C1 segment of cervical spinal cord (tissue), 14 donors: ENCODE measurements at regions not wholly inside any gene's neighbourhood (a gene's known extent, or its start where the extent isn't known, plus 50 kb on each side); places are given as distances from the start of the nearest gene placed in this dataset.
"Not testable (repeated sequence)": the region's sequence is repeated elsewhere in the genome, so short reads cannot be mapped to it uniquely, and the experiment has no call there.

Source experiments
- DNase-seq, 14 donors: peaks; one replicate each; lab custom pipeline; 2025; lab: John Stamatoyannopoulos, UW

DNA sequence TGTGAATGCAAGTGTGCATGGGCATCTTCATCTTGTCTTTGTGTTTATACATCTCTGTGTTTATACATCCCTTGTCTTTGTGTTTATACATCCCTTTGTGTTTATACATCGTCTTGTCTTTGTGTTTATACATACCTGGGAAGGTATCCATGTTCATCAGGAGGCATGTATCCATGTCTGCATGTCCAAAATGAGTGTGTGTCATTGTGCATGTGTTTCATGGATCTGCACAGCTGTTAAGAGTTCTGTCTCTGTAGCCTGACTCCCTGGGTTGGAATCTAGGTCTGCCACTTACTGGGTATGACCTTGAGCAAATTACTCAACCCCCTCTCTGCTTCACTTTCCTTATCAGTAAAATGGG is 50.1 kb upstream of the SIRPA start:
- DNase-seq = no peak

DNA sequence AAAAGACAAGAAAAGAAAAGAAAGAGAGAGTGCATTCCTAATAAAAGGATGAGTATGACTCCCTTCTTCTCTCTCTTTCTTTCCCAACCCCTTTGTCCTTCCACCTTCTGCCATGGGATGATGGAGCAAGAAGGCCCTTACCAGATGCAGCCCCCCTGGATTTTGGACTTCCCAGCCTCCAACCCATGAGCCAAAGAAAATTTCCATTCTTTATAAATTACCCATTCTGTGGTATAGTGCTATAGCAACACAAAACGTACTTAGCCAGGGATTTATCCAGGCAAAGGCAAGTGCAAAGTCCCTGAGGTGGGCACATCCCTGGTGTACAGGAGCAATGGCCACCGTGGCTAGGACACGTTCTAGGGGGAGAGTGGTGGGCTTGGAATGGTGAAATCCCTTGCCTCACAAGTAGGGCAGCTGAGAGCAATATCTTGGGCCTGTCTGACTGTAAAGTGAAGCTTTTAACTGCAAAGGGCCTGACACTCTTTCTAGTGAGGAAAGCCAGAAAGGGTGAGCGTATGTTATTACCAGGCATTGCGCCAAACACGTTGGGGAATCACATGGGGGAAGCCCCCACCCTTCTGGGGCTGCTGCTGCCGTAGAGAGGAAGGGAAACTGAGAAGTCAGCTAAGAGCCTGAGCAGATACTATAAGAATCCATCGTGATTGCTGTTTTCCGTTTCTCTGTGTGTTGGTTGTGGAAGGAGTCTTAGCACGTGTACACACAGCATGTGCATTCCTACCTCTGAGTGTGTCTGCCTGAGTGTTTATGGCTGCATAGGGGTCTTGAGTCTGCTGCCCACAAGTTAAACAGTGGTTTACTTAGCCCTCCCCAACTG is 50.7 kb upstream of the SIRPA start:
- peak in 8 of 14 donors; percentile 27 to 60 (median 48) for DNase-seq

DNA sequence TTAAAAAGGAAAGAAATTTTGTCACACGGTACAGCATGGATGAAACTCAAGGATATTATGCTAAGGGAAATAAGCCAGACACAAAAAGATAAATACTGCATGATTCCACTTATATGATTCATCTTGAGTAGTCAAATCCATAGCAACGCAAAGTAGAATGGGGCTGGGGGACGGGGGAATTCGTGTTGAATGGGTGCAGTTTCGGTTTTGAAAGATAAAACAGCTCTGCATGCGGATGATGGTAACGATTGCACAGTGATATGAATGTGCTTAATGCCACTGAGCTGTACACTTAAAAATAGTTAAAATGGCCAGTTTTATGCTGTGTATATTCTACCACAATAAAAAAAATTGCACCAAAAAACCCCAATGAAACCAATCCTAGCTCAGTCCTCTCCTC is 52.9 kb upstream of the SIRPA start:
- DNase-seq = no peak

- peak in 7 of 14 donors; percentile 30 to 76 (median 65) for DNase-seq
These were observed 53.6 kb upstream of the SIRPA start for GRCh38 chr20:1841554-1842140.

DNA sequence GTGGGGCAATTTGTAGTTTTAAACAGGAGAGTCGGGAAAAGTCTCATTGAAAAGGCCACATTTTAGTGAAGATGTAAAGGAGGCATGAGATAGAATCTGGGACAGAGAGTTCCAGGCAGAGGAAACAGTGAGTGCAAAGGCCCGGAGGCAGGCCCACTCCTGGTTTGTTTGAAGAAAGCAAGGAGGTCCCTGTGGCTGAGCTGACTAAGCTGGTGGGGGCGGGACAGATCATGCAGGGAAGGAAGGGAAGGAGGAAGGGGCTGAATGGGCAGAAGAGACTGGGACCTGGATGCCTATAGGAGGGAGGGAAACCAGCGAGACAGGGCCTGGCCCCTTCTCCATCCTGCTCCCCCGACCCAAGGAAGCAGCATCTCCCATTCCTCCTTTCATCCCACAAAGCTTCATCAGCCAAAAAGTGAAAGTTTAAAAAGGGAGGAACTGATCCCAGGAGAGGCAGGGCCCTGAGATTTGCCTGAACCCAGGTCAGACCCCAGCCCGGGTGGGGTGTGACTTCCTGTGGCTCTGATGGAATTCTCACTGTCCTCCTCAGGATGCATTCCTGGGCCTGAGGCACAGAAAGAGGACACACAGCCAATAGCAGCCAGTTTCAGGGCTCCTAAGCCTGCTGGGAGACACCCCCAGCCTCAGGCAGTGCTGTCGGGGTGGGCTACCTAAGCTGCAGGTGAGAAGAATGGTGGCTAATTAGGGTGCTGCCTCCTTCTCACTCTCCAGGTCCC is 54.2 kb upstream of the SIRPA start:
- DNase-seq = no peak

DNA sequence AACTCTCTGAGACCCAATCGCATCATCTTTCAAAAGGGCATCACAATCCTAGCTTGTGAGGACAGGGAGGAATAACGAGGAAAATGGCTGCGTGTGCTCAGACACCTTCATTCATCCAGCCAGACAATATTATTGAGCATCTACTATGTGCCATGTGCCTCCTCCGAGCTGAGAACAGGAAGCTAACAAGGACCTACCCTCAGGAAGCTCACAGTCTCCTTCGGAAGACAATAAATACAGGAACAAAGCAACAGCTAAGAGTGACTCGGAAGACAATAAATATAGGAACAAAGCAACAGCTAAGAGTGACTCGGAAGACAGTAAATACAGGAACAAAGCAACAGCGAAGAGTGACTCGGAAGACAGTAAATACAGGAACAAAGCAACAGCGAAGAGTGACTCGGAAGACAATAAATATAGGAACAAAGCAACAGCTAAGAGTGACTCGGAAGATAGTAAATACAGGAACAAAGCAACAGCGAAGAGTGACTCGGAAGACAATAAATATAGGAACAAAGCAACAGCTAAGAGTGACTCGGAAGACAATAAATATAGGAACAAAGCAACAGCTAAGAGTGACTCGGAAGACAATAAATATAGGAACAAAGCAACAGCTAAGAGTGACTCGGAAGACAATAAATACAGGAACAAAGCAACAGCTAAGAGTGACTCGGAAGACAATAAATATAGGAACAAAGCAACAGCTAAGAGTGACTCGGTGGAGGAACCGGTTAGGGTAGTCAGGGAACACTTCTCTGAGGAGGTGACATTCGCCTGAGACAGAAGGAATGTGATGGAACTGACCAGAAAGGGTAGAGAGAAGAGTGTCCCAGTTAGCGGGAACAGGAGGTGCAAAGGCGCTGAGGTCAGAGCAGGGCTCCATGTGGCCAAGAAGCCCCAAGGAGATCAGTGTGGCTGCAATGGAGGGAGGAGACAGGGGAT is 55.6 kb upstream of the SIRPA start:
- not testable (repeated sequence) for DNase-seq

DNA sequence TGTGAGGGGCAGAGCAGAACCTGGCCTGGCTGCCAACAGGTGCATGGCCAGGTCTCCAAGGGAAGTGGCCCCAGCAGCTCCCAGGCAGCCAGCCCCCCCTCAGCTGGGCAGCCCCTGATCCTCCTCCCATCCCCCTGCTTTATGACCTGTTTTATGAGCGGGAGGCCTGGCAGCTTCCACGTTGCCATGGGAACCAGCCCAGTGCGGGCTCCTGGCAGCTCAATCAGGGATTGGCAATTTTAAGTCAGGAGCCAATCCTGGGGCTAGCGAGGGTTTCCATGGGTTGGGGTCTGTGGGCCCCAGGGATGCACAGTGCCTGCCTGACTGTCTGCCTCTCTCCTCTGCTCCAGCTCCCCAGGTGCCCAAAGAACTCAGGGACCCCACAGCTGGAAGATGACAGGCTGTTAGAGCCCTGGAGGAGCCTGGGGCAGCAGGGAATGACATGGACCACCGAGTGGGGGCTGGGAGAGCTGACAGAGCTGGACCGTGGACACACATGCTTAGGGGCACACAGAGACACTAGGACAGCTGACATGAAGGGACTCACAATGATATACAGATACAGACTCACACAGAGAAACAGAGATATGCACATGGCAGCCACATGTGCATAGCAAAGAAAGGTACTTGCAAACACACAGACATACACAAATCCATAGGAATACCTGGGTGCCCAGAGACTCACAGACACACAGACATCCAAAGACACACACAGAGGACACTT is 56.5 kb upstream of the SIRPA start:
- peak in 3 of 14 donors; percentile 15 to 40 (median 32) for DNase-seq

DNA sequence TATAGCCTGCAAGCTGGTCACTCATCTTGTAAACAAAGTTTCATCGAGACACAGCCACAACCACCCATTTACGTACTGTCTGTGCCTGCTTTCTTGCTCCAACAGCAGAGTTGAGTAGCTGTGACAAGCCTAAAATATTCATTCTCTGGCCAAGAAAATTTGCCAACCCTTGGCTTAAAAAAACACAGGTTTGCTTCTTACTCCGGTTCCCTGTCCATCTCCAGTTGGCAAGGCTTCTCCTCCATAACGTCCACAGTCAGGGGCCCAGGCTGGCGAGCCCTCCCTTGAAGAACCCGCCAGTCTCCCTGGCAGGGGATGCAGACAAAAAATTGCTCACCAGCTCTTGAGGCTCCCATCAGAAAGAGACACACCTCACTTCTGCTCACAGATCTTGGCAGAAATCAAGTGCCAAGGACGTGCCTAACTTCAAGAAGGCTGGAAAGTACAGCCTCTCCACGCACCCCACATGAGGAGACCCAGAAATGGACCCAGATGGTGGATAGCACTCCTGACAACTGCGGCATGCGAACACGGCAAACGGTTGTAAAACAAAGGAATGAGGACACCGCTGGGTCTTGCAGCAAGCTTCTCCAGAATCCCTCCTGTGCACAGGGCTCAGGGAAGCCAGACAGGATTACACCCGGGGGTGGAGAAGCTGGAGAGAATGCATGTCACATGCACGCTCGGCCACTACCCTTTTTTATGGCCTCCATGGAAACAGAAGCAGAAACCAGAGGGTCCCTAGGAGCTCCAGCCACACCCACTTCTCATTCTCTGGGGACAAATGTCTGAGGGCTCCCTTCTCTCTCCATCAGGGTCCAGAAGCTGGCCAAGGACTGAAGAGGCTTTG is 59.8 kb upstream of the SIRPA start:
- peak in 1 of 14 donors; percentile 42 for DNase-seq

DNA sequence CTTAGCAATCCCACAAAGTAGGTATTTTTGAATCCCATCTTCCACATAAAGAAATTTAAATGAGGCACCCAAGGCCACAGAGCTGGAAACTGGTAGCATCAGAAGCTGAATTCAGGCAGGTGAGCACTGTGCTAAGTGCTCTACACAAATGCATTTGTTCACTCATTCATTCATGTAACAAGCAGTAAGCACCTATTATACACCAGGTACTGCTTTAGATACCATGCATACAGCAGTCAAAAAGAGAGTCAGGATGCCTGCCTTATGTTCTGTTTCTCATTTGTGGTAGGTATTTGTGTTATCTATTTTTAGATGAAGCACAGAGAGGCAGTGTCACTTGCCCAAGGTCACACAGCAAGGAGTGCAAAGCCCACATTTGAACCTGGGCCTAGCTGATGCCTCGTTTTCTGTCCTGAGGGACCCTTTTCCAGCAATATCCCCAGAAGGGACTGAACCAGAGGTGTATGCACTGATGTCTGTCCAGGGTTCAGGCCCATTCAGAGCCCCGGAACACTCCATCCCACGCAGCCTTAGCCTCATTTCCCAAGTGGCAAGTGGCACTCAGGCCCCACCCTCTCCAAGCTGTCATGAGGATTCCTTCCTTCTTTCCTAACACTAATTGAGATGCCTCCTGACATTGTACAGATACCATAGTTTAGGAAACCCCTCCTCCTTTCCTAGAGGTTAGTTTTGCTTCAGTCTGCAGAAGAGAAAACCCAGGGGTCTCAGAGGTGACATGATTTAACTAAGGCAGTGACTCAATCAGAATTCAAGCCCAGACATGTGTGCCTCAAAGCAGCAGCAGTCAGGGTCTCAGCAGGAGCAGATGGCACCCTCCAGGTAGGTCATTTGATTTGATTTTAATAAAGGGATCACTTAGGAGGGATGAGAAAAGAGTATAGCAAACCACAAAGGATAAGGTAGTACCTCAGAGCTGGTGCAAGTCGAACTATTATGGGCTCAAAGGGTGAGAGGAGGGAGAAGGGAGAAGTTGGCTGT is 61.2 kb upstream of the SIRPA start:
- no peak for DNase-seq

GRCh38 chr20:1833216-1833615 is 62.0 kb upstream of the SIRPA start:
- no peak for DNase-seq

DNA sequence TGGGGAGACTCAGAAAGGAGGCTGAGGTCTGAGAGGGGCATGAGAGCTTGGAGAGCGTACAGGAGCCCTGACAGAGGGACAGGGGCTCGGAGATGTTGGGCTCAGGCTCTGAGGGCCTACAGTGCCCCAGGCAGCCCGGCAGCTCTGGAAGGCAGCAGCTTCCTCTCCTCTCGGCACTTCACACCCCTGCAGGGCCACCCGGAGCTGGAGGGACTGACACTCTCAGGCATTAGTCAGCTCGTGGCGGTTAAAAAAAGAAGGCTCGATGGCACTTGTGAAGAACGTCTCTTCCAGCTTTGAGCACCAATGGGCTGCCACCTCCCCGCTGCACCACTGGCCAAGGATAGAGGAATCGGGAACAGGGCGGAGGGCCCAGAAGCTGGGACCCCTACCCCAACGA is 62.6 kb upstream of the SIRPA start:
- no peak for DNase-seq

GRCh38 chr20:1831606-1832005 is 63.6 kb upstream of the SIRPA start:
- DNase-seq = no peak

DNA sequence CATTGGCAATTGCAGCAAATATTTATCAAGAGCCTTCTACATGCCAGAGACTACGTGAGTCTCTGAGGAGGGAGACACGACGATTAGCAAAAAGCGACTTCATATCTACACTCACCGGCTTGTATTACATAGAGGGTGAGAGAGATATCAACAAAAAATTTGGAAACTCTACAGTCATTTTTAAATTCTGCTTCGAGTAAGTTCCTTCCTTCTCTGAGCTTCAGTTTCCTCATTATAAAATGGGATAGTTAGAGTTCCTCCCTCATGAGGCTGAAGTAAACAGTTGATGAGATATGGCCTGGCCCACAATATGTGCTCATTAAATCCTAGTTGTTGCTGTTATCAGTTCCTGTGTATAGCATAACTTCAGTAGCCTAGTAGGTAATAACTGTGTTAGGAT is 64.1 kb upstream of the SIRPA start:
- no peak for DNase-seq

GRCh38 chr20:1830240-1830639 is 65.0 kb upstream of the SIRPA start:
- DNase-seq = peak in 6 of 14 donors; percentile 29 to 70 (median 42)

GRCh38 chr20:1829531-1829930 is 65.7 kb upstream of the SIRPA start:
- DNase-seq = no peak

- no peak for DNase-seq
These were observed 66.4 kb upstream of the SIRPA start for GRCh38 chr20:1828786-1829131.

DNA sequence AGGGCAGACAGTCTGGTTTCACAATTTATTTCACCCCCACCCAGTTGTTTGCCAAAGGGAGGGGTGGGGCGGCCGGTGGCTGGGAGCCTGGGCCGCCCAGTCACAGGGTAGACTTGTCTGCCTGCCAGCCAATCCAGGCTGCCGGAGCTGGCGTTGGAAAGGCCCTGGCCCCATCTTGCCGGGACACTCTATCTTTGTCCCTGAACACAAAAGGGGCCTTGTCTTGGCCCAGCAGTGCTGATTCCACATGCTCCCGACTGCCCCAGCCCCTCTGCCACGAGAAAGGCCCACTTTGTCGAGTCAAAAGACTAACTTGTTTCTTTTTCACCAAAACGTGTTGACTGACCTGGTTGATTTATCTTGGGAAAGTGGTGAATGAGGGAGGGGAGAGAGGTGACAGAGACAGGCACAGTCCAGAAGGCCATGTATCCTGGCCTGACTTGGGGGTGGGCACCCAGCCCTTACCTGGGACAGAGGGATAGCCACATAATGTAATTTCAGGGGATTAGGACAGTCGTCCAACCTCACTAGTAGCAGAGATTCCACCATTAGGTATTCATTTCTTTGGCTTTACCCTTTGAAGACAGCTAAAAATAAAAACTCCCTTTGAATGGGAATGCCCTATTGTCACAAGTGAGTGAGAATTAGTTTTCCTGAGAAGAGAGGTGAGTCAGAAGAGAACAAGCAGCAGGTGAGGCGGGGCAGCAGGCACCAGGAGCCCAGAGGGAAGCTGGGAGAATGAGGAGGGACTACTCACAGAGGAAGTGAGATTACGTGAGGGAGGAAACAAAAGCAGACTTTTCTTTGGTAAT is 67.0 kb upstream of the SIRPA start:
- DNase-seq = peak in 13 of 14 donors; percentile 55 to 96 (median 91)

- no peak for DNase-seq
These were observed 67.7 kb upstream of the SIRPA start for GRCh38 chr20:1827510-1827973.
